Ecto neural progenitor cell (in vitro differentiated cells): ENCODE measurements at regions not wholly inside any gene's neighbourhood (a gene's known extent, or its start where the extent isn't known, plus 50 kb on each side); places are given as distances from the start of the nearest gene placed in this dataset.
"Not testable (repeated sequence)": the region's sequence is repeated elsewhere in the genome, so short reads cannot be mapped to it uniquely, and the experiment has no call there.

Experiments
- DNase-seq: peaks from one replicate; pipeline ENCODE4 v3.0.0-alpha.2; 2018; ENCODE audit warnings: low spot score

DNA sequence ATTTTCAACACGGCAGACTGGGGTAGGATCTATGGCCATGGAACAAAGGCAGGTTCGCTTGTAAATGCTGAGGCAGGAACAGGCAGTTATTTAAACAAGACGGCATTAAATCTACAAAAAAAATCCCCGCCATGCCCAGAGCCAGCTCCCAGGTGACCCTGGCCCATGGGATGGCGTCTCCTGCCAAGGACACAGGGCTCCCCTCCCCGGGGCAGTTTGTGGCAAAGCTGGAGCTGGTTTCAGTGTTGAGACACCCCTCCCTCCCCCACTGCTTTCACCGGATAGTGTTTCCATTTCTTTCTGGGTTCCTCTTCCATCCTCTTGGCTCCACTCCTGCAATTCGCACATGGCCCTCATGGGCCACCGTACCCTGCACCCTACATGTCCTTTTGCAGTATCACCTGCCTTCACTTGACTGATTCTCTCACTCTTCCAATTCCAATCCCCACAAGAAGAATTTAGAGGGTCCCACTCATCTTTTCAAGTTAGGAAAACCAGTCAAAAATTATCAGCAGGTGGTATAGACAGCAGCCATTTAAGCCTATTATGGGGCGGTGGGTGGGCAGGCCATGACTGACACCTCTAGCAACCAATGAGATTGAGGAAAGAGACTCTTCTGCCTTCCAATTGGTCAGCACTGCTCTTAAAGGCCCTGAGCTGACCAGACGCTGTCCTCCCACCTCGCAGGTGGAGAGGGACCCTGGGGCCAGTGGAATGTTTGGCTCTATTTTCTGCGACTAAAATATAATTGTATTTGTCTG, 52.0 kb downstream of the OLIG1 start:
- no peak for DNase-seq

DNA sequence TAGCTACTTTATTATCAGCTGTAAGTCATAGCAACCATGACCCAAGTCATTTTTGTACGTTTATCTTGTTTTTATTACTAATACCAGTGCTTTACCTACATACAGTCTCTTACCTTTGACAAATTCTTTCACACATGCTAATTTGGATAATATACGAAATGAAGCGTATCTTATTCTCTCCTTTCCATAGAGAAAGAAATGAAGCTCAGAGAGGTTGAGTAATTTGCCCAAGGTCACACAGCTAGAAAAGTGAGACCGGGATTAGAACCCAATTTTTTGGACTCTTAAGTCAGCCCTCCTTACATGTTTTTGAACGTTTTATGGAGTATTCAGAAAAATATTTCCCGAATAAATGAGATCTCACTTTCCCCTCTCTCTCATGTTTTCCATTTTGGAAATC, 52.6 kb downstream of the OLIG1 start:
- DNase-seq = no peak

DNA sequence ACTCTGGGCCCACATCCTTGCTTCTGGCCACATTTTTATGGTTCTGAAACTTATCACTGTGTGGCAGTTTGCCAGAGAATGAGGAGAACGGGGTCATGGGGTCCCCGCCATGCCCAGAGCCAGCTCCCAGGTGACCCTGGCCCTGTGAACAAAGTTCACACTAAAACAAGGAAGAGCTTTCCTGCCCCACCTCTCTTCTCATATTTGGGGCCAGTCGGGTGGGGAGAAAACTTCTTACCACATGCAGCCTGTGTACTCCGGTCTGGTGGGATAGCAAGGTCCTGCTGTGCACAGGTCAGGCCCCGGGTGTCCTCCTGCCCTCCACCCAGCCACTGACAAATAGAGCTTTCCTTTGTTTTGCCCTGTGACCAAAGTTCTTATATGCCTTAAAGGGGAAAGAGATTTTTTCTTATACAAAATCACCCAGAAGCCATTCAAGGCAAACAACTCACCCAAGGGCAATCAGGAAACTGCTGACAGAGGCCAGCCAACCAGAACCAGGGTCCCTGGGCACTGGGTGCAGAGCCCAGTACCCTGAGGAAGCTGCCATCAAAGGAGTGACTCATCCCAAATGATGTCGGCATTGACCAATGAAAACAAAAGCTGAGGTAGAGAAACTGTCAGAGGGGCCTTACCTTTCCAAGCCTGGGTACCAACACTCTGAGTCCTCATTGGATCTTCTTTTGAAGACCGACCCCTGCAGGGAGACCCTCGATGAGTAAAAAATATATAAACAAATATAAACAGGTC, 53.6 kb downstream of the OLIG1 start:
- DNase-seq = no peak

DNA sequence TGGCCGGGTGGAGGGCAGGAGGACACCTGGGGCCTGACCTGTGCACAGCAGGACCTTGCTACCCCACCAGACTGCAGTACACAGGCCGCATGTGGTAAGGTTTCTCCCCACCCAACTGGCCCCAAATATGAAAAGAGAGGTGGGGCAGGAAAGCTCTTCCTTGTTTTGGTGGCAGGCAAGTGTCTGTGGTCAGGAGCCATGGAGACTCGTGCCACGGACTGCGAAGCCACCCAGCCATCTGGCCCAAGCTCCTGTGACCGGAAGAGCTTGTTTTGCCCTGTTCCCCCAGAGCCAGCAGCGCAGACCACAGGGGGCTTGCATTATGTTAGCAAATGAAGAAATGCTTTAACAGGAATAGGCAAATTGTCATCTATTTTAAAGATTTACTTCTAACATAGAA, 54.9 kb downstream of the OLIG1 start:
- no peak for DNase-seq

DNA sequence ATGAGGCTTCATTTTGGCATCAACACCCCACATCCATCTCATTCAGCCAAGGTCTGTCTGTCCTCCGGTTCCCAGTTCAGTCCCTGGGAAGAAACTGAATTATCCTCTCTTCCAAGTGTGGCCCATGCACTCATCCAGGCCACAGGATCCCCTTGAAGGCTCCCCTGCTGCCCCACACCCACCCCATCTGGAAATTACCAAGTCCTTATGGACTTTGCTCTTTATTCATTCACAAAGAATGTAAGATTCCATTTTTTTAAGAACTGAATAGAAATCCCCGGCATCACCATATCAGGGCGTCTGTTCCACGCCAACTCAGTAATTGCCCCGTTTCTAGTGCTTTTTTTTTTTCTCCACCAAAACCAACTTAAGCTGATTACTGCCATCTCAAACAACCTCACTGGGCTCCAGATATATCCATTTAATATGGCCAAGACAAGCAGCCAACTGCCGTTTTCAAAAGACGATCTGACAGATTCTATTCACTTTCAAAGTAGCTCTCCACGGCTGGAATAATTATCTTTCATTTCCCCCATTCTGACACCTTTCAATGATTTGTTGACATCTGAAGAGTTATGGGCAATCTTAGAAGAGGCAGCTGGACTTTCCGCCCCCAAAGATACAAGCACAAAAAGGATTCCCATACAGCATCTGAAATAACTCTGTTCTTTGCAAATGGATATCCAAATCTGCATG, 55.9 kb downstream of the OLIG1 start:
- DNase-seq = no peak

DNA sequence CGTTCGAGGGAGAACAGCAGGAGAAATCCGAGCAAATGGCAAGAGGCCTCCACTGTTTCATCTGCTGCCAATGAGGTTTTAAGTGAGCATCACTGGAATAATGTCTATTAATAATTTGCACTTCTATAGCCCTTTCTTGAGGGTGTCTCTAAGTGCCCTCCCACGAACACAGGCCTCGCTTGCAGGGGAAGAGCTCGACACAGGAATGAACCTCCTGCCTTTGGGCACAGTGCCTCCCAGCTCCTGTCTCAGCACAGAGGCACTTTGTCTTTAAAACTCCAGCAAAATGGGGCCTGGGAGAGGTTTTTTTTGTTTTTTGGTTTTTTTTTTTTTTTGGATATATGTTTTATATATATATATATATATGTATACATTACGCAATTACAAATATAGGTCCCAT, 56.6 kb downstream of the OLIG1 start:
- no peak for DNase-seq

DNA sequence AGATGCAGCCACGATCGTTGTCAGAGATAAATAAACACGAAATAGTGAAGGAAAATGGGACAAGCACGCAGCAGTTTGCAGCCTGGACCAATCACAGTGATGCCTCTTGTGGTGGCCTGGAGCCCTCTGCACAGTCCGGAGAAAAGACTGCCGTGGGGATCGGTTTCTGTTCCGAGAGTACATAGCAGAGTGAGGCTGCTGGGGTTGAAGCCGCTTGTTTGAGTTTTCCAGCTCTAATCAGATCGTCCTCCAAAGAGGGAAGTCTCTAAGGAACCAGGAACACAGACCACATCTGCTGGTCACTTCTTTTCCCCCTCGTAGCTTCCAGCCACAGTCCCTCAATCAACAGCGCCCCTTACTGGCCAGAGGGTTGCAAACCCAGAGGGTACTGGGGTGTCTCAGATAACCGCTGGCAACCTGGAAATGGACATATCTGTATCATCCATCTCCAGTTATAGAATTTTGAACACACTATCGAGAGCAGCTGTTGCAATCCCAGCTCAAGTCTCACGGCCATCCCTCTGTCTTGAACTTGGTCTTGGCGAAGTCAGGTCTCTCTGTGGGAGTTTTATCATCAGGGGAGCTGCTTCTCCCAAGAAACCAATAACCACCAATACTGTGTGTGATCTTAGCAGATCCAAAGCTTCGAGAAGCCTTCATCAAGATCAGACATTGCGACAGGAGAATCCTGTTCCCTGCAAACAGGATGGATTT, 57.4 kb downstream of the OLIG1 start:
- peak; percentile 87 for DNase-seq

DNA sequence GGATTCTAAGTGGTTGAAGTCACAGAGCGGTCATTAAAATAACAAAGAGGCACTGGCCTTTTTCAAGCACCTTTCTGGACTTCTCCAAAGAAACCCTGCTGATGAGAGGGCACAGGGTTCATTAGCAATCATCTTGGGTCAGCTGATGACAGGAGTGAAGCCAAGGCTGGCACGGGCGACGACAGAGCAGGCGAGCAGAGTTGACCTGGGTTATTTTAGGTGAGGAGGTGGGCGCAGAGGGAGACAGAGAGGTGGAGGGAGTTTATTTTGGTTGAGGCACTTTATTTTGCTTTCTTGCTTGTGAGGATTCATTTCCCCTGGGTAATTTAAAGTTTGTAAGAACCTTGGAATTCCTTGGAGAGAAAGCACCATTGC, 57.9 kb downstream of the OLIG1 start:
- DNase-seq = no peak

DNA sequence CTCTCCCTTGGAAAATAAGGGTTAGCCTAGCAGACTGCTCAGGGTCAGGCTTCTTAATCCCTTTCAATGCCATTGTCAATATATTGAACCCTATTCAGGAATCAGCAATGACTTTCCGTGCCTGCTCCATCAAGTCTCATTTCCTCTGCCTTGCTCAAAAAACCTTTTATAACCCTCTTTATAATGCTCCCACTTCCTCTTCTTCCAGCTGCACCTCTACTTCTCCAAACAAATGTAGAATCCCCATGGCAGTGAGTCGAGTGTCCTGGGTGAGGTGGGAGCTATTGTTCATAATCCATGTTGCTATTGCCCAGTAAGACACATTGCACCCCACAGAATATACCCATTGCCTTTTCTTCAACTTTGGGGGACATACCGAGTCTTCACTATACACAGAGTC, 58.6 kb downstream of the OLIG1 start:
- DNase-seq = no peak

DNA sequence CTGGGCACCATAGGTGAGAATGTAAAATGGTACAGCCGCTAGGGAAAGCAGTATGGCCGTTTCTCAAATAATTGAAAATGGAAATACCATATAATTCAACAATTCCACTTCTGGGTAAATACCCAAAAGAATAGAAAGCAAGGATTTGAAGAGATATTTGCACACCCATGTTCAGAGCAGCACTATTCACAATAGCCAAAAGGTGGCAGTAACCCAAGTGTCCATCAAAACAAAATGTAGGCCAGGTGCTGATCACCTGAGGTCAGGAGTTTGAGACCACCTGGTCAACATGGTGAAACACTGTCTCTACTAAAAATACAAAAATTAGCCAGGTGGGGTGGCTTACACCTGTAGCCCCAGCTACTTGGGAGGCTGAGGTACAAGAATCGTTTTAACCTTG, 62.1 kb downstream of the OLIG1 start:
- no peak for DNase-seq

DNA sequence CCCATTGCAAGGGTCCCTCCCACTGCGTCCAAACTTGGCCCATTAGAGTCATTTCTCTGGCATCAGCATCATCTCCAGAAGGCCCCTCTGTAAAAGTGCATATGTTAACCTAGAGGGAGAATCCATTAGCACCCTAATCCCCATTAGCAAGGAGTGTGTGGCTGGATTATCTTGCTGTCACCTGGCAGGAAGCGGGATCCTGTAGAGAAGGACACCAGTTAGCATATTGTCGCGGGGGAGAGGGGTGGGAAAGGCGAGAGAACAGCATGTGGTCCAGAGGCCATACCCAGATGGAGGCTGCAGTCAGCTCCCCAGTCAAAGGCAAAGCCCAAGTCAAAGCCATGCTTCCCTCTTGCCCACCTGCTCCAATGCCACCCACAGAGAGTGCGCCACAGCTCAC, 64.0 kb downstream of the OLIG1 start:
- no peak for DNase-seq

DNA sequence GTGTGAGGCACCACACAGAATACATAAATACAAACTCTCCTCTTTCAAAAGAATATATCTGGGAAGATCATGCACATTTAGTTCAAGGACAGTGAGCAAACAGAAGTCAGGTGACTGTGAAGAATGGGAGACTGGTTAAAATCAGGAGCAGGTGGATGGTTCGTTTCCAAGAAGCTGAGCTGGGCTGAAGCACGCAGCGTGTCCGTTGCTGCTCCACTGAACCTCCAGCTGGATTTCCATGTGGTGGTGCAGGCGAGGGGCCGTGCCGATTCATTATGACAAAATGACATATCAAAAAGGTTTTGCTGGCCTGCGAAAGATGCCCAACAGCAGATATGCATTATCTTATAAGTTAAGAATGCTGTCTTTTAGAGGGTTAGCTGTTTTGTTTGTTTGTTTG, 66.0 kb downstream of the OLIG1 start:
- no peak for DNase-seq

DNA sequence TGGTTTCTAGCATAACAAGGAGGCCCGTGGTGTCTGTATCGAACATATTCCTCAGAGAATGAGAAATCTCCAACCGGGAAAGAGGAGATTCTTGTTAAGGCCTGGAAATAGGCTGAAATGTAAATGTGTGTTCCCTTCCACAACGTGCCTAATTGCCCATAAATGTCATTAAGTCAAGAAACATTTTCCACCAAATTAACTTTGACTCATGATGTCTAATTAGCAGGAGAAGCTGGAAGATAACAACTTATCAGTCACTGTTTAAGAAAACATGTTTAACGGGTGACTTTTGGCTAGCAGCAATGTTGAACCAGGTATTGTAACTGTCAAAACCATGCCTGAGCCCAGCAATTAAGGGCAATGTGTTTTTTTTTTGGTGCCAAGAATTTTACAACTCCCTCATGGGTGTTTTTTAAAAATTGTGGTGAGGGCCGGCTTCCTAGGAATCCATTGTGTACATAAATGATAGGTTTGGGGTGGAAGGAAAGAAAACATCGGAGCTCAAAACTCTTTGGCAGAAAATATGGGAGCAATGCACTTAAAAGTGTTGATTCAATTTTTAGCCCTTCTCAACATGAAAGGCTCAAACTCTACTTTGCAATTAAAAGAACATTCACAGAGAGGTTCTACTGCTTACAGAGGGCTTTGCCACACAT, 67.0 kb downstream of the OLIG1 start:
- no peak for DNase-seq

DNA sequence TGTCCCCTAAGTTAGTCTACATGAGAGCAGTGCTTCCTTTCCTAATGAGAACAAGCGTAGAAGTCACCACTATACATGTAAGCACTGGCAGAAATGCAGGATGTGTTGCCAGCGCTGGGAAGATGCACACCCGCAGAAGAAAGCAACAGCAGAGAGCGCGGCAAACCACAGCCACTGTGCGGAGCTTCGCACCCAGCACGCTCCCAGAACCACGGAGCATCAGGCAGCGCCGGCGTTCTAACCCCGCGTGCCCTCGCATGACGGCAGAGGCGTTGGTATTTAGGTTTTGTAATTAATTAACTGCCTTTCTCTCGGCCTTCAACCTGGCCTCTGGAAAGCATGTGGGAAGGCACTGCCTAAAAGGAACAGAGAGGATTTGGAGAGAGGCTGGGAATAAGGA, 69.1 kb downstream of the OLIG1 start:
- DNase-seq = no peak

DNA sequence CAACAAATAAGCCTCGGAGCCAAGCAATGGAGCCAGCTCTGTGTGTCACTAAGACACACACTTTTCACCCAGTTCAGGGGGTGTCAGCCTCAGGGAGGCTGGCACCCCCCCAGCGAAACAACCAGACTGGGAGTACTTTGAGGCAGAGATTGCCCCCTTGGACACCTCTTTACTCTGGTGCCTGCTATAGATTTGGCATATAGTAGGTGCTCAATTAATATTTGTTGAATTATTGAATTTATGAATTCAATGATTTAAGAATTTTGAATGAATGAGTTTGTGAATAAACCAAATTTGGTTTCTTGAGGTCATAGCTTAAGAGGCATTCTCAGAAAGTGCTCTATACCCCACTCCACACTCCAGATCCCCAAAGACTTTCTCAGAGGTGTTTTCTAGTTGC, 70.3 kb downstream of the OLIG1 start:
- no peak for DNase-seq

DNA sequence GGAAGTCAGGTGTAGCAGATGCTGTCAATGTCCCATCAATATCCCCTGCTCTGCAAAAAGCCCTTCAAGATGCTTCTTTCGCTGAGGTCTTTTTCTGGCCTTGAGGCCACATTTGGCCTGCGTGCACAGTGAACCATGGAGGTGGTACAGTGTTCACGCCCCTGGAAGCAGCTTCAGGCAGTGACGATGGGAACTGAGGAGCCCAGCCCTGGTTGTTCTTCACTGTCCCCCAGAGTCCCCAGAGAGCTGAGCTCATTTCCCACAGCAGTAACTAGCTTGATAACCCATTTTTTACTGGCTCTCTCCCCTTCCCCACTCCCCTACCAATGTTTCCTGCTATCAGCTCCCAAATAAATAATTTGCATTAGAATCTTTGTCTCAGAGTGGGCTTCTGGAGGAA, 76.5 kb downstream of the OLIG1 start:
- DNase-seq = no peak

DNA sequence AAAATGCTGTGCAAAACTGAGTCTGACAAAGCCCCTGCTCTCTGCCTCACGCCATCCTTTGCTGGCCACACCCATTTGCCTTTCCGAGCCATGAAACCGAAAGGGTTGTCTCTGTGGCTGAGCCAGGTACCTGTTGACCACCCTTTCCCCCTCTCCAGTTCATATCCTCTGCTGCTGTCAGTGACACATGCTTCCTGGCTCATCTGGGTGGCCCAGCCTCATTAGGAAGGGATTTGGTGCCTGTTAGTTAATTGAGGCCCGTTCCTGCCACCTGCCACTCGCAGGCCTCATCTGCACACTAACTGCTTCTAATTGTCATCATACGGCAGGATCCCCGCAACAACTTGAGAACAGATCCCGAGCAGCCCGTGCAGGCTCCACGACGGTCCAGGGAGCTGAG, 79.2 kb downstream of the OLIG1 start:
- no peak for DNase-seq

DNA sequence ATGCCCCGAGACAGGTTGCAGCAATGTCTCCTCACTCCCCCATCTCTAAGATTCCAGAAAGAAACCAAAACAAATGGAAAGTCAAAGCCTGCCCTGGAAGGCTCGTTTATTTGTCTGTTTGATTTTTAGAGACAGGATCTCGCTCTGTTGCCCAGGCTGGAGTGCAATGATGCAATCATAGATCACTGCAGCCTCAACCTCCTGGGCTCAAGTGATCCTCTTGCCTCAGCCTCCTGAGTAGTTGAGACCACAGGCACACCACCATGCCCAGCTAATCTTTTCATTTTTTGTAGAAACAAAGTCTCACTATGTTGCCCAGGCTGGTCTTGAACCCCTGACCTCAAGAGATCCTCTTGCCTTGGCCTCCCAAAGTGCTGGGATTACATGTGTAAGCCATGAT, 78.8 kb upstream of the IFNAR2 start:
- DNase-seq = not testable (repeated sequence)

DNA sequence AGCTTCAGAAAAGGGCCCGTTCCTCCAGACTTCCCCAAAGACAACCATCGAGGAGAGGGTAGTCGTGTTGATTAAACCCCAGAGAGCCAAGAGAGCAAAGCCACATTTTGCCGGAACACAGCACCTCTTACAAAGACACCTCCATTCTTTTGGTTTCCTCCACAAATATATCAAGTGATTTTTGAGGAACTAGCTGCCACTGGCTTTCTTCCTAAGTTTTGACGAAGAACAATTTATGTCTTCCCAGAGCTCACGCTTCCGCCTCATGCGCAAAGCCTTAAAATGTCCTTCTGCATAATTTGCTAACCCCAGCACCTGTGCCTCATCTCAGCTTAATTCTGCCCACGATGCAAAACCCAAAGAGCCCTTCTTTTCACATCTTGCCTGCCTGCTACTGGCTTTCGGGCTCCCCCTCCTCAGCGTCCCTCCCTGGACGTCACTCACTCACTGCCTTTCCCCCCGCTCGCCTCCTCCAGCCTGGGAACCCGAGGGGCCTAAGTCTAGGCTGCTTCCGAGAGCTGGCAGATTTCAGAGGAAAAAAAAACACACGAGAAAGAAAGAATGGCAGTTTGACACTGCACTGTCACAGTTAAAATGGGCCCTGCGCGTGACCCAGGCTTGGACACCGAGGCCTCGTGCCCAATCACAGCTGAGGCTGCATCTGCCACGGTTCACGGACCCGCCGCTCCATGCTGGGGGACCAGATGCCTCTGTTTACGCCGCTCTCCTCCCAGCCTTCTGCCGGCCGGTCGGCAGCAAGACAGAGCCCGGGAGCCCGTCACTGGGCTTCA, 77.6 kb upstream of the IFNAR2 start:
- no peak for DNase-seq

DNA sequence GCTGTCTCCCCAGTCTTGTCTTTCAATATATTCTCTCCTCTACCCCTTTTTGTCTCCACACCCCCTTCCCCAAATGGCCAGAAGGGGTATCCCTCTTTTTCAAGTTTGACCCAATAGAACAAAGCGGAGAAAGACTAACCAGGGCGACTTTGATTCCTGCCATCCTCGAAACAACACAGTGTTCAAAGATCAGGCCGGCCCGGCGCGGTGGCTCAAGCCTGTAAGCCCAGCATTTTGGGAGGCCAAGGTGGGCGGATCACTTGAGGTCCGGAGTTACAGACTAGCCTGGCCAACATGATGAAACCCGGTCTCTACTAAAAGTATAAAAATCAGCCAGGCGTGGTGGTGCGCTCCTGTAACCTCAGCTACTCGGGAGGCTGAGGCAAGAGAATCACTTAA, 77.0 kb upstream of the IFNAR2 start:
- DNase-seq = no peak

DNA sequence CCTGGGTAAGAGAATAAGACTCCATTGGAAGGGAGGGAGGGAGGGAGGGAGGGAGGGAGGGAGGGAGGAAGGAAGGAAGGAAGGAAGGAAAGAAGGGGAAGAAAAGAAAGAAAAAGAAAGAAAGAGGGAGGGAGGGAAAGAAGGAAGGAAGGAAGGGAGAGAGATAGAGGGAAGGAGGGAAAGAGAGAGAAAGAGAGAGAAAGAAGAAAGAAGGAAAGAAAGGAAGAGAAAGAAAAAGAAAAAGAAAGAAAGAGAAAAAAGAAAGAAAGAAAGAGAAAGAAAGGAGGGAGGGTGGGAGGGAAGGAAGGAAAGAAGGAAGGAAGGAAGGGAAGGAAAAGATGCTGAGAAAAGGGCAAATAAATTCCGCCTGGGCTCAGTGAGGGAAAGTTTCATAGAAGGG, 74.7 kb upstream of the IFNAR2 start:
- no peak for DNase-seq
